T1000 (cell line): ENCODE measurements at regions not wholly inside any gene's neighbourhood (a gene's known extent, or its start where the extent isn't known, plus 50 kb on each side); places are given as distances from the start of the nearest gene placed in this dataset.
"Not testable (repeated sequence)": the region's sequence is repeated elsewhere in the genome, so short reads cannot be mapped to it uniquely, and the experiment has no call there.

Experiments
- DNase-seq: peaks from one replicate; lab custom pipeline; 2025; ENCODE audit warnings: mixed read lengths; lab: John Stamatoyannopoulos, UW

GRCh38 chrX:129361576-129361975 lies 161.7 kb downstream of the SMARCA1 start:
- no peak for DNase-seq

GRCh38 chrX:129360175-129360574 lies 163.1 kb downstream of the SMARCA1 start:
- peak; percentile 8 for DNase-seq

- DNase-seq = no peak
Observed at GRCh38 chrX:129359269-129359668, 164.0 kb downstream of the SMARCA1 start.

- DNase-seq = not testable (repeated sequence)
Observed at GRCh38 chrX:129357428-129357827, 165.9 kb downstream of the SMARCA1 start.

GRCh38 chrX:129347291-129347690 lies 176.0 kb downstream of the SMARCA1 start:
- DNase-seq = no peak

- DNase-seq = no peak
Observed at GRCh38 chrX:129346574-129346973, 176.7 kb downstream of the SMARCA1 start.

- DNase-seq = not testable (repeated sequence)
Observed at GRCh38 chrX:129337264-129337663, 186.0 kb downstream of the SMARCA1 start.

- DNase-seq = no peak
Observed at GRCh38 chrX:129323115-129323514, 200.2 kb downstream of the SMARCA1 start.

- DNase-seq = no peak
Observed at GRCh38 chrX:129318375-129318774, 204.9 kb downstream of the SMARCA1 start.

- DNase-seq = no peak
Observed at GRCh38 chrX:129316461-129316860, 206.8 kb downstream of the SMARCA1 start.

- no peak for DNase-seq
Observed at GRCh38 chrX:129310000-129310399, 213.3 kb downstream of the SMARCA1 start.

- no peak for DNase-seq
Observed at GRCh38 chrX:129262912-129263311, 260.4 kb downstream of the SMARCA1 start.

- DNase-seq = not testable (repeated sequence)
Observed at GRCh38 chrX:129255516-129255915, 267.8 kb downstream of the SMARCA1 start.

- no peak for DNase-seq
Observed at GRCh38 chrX:129249563-129249962, 273.7 kb downstream of the SMARCA1 start.

- DNase-seq = no peak
Observed at GRCh38 chrX:129247642-129248041, 275.6 kb downstream of the SMARCA1 start.

- no peak for DNase-seq
Observed at GRCh38 chrX:129239371-129239770, 283.9 kb downstream of the SMARCA1 start.

- no peak for DNase-seq
Observed at GRCh38 chrX:129238011-129238410, 285.3 kb downstream of the SMARCA1 start.

GRCh38 chrX:129235903-129236302 lies 287.4 kb downstream of the SMARCA1 start:
- no peak for DNase-seq

- no peak for DNase-seq
Observed at GRCh38 chrX:129233786-129234185, 289.5 kb downstream of the SMARCA1 start.

- no peak for DNase-seq
Observed at GRCh38 chrX:129230850-129231512, 292.3 kb downstream of the SMARCA1 start.

- no peak for DNase-seq
Observed at GRCh38 chrX:129230168-129230567, 293.1 kb downstream of the SMARCA1 start.

GRCh38 chrX:129227366-129227765 lies 295.9 kb downstream of the SMARCA1 start:
- no peak for DNase-seq

- no peak for DNase-seq
Observed at GRCh38 chrX:129193357-129193756, 329.9 kb downstream of the SMARCA1 start.

- DNase-seq = no peak
Observed at GRCh38 chrX:129188231-129188630, 335.1 kb downstream of the SMARCA1 start.
